GM21390 (cell line): ENCODE measurements at regions not wholly inside any gene's neighbourhood (a gene's known extent, or its start where the extent isn't known, plus 50 kb on each side); places are given as distances from the start of the nearest gene placed in this dataset.
A peak's percentile ranks its signal among the peaks of the same experiment; 100 is the strongest.
"Not testable (repeated sequence)": the region's sequence is repeated elsewhere in the genome, so short reads cannot be mapped to it uniquely, and the experiment has no call there.

ENCODE experiments used
- ATAC-seq: cut with Tn5 transposase; IDR thresholded peaks from one replicate; pipeline ENCODE4 v1.9.1; 2021; ENCODE audit not compliant: unreplicated experiment

- no peak for ATAC-seq
Observed at GRCh38 chr3:59240666-59241255, 190.9 kb upstream of the CFAP20DC start.

DNA sequence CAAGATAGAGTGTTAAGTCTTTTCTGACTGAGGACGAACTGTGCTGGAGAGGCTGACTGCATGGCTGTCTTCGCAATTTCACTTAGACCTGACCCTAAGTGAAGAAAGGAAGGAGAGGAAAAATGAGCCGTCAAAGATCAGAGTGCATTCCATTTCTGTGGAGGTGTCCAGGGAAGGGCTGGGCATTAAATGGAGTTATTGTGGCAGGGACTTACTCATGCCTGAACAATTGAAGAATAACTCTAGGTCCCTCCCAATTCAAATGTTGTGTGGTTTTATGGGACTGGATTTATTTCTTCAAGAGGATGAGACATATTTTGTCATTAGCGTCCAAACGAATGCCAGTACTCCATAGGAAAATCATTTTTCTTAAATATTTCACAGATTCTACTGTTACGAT, 187.3 kb upstream of the CFAP20DC start:
- ATAC-seq: no peak

DNA sequence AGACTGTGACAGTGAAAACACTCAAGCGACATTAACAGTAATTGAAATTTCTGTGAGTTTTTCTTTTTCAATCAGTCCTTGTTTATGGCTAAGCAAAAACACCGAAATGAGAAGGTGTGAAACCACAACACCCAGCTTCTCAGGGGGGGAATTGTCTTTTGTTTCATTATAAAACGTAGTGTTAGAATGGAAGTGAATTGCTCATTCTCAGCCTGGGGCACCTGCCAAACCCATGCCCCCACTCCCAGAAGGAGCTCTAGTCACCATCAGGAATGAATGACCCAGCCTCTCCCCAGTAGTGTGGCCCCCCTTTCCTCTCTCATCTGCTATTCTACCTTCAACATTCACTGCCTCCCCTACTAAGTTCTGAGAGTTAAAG, 185.8 kb upstream of the CFAP20DC start:
- peak; percentile 94 for ATAC-seq

DNA sequence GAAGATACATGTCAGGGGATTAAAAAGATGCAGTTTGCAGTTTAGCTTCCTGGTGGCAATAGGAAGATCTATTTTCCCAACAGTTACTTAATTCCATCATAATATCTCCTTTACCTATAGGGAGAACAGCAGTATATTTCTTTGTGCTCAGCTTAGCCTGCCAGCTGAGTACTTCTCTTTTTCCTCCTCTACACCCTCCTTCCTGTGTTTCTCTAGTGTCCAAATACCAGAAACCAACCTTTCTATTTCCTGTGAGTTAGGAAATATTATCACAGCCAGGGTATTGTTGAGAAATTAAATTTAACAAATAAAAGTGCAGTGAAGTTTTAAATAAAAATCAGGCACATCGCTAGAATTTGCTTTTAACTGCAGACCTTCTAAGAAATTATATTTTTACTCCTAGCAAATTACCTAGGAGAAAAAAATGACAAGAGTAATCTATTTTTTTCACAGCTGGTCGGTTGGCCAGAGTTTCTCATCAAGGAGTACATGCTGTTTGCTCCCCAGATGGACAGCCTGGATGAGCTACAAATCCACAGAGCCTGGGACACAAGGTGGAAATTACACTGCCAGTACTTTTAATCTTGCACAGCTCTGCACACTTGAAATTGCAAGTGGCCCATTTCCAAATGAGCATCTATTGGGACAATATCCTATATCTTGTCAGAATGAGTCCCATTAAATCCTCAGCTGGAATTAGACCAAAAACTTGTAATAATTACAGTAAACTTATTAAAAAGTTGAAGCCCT, 185.2 kb upstream of the CFAP20DC start:
- ATAC-seq: peak; percentile 33

- ATAC-seq: not testable (repeated sequence)
Observed at GRCh38 chr3:59230379-59230778, 180.6 kb upstream of the CFAP20DC start.

- ATAC-seq: no peak
Observed at GRCh38 chr3:59213860-59214259, 164.0 kb upstream of the CFAP20DC start.

DNA sequence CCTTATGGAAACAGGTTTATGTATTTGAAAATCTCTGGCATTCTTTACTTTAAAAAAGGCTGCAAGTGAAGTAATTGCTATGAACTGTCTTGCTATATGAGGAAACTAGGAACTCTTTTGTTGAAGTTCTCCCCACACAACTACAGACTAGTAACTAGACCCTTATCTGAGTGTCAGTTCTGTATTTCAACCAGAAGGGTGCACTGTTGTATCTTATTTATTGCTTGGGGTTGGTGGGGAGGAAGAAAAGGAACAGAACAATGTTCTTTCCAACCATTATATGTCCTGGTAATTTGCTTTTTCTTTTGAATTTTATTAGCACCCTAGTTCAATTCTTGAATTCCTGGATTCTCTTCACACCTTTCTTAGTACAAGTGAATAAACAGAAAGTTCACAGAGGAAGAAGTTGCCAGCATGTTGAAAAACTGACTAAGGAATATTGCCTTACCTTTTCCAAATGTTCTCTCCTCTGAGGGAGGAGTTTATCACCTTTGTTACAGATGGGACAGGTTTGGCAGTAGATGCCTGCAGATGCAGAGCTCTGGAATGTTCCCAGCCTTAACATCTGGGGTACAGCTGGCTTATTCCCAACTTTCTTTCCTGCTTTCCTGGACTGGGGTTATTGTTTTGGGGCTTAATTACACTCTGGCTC, 162.4 kb upstream of the CFAP20DC start:
- peak; percentile 84 for ATAC-seq

- ATAC-seq: no peak
Observed at GRCh38 chr3:59210260-59210659, 160.4 kb upstream of the CFAP20DC start.

- ATAC-seq: no peak
Observed at GRCh38 chr3:59192473-59192872, 142.6 kb upstream of the CFAP20DC start.

- no peak for ATAC-seq
Observed at GRCh38 chr3:59191651-59192050, 141.8 kb upstream of the CFAP20DC start.

- no peak for ATAC-seq
Observed at GRCh38 chr3:59189939-59190338, 140.1 kb upstream of the CFAP20DC start.

DNA sequence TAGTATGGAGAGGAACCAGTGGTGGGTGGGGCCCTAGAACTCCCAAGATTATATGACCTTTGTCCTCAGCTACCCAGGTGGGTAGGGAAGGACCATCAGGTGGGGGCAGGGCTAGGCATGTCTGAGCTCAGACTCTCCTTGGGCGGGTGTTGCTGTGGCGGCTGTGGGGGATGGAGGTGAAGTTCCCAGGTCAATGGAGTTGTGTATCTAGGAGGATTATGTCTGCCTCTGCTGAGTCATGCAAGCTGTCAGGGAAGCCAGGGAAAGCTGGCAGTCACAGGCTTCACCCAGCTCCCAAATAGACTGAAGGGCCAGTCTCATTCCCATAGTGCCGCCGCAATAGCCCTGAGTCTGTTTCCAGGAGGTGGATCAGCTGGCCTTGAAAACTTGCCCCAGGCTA, 139.7 kb upstream of the CFAP20DC start:
- ATAC-seq: no peak

DNA sequence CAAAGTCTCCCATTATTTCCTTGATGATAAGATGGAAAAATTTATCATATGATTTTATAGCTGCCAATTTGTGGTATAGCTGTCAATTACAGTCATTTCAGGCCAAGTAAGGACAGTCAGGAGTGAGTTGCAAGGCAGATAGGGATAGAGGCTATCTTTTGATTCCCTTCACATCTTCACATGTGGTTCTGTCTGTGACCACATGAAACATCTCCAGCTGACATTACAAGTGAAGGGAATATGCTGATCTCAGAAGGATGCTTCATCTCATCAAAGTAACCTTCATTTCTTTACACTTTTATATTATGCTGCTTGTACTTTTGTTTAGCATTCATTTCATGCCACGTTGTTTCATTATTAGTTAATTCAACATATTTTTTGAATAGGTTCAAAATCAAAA, 136.9 kb upstream of the CFAP20DC start:
- no peak for ATAC-seq

GRCh38 chr3:59185591-59186369, 136.0 kb upstream of the CFAP20DC start:
- ATAC-seq: no peak

- no peak for ATAC-seq
Observed at GRCh38 chr3:59180006-59180405, 130.2 kb upstream of the CFAP20DC start.

DNA sequence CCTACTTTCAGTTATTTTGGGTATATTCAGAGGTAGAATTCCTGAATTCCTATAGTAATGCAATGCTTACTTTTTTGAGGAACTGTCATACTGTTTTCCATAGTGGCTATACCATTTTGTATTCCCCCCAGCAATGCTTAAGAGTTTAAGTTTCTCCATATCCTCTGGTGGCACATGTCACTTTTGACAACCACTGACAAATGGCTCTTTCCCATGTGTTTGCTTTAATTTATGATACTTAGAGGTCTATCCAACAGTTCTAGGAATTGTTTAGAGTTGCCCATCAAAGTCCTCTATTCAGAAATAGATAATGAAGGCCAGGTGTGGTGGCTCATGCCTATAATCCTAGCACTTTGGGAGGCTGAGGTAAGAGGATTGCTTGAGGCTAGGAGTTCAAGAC, 128.9 kb upstream of the CFAP20DC start:
- no peak for ATAC-seq

DNA sequence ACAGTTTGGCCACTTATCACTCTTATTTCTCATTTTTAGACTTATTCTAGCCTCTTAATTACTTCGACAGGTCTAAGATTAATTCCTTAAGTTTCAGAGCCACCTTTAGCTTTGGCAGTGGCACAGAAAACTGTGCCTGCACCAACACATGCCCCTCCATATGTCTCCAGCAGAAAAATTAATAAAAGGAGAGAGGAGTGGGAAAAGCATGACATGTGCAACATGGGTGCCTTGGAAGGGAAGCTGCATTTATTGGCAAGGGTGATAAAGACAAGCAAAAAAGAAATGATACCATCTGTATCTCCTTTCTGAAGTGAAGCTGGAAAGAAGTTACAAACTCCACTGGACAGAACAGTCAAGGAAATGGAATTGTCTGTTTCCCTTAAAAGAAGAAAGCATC, 121.7 kb upstream of the CFAP20DC start:
- ATAC-seq: no peak

- ATAC-seq: not testable (repeated sequence)
Observed at GRCh38 chr3:59170166-59170565, 120.3 kb upstream of the CFAP20DC start.

GRCh38 chr3:59167756-59168155, 117.9 kb upstream of the CFAP20DC start:
- ATAC-seq: no peak

GRCh38 chr3:59163953-59164352, 114.1 kb upstream of the CFAP20DC start:
- no peak for ATAC-seq

GRCh38 chr3:59161048-59161447, 111.2 kb upstream of the CFAP20DC start:
- no peak for ATAC-seq
